ENCODE measurements at regions not wholly inside any gene's neighbourhood (a gene's known extent, or its start where the extent isn't known, plus 50 kb on each side); places are given as distances from the start of the nearest gene placed in this dataset.

DNA sequence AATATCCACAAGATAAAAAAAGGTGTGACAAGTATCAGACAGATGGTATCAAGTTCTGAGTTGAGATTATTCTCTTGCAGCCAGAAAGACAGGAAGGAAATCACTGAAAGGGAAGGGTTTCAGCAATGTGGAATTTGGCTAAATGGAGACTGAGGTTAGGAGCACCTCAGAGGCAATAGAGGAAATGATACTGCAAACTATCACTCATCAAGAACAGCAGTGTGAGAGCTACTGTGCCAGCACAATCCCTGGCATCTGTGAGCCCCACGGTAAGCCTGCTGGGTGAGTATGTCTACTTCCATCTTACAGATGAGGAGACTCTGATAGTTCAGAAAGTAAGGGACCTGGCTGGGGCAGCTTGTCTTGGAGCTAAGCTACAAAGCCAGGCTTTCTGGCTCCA lies 162.0 kb downstream of the SALL1 start (continued):
- TF ChIP-seq TBP (IDR thresholded peaks at IDR 0.05; ENCODE audit: low read depth, low read length) (no peak), CHD1 (IDR thresholded peaks at IDR 0.05; ENCODE audit: low read depth, low read length) (no peak), RAD21 (IDR thresholded peaks at IDR 0.05 in 1 of 2, conservative IDR thresholded peaks at IDR 0.05 in 1 of 2; ENCODE audit: low read depth in 2 of 2, low read length in 2 of 2) (no peak), CREB1 (IDR thresholded peaks at IDR 0.05) (no peak)
- TF ChIP-seq, protein P1, sequence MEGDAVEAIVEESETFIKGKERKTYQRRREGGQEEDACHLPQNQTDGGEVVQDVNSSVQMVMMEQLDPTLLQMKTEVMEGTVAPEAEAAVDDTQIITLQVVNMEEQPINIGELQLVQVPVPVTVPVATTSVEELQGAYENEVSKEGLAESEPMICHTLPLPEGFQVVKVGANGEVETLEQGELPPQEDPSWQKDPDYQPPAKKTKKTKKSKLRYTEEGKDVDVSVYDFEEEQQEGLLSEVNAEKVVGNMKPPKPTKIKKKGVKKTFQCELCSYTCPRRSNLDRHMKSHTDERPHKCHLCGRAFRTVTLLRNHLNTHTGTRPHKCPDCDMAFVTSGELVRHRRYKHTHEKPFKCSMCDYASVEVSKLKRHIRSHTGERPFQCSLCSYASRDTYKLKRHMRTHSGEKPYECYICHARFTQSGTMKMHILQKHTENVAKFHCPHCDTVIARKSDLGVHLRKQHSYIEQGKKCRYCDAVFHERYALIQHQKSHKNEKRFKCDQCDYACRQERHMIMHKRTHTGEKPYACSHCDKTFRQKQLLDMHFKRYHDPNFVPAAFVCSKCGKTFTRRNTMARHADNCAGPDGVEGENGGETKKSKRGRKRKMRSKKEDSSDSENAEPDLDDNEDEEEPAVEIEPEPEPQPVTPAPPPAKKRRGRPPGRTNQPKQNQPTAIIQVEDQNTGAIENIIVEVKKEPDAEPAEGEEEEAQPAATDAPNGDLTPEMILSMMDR (IDR thresholded peaks at IDR 0.05; ENCODE audit: control extremely low read depth in 1 of 3, insufficient read depth in 1 of 3, low read depth in 1 of 3, low read length in 3 of 3): no peak
